Hepatocyte (in vitro differentiated cells): ENCODE measurements at regions not wholly inside any gene's neighbourhood (a gene's known extent, or its start where the extent isn't known, plus 50 kb on each side); places are given as distances from the start of the nearest gene placed in this dataset.

Experiments used
- DNase-seq: peaks from one replicate; pipeline ENCODE4 v3.0.0-alpha.2; 2016; ENCODE audit warnings: low spot score
- H2AFZ ChIP-seq: fragments of 200-600 bp; sonication (generic); 2 replicates; pipeline ENCODE4 v1.6.0; 2016; ENCODE audit warnings: antibody characterized with exemption, mild to moderate bottlenecking
- H3K27ac ChIP-seq: fragments of 200-600 bp; sonication (generic); 2 replicates; pipeline ENCODE4 v1.5.1; 2016; ENCODE audit warnings: mild to moderate bottlenecking
- H3K27me3 ChIP-seq: fragments of 200-600 bp; sonication (generic); 2 replicates; pipeline ENCODE4 v1.6.1; 2016
- H3K36me3 ChIP-seq: fragments of 200-600 bp; sonication (generic); replicated peaks from 2 replicates; pipeline ENCODE4 v1.5.1; 2016; ENCODE audit warnings: low read depth; ENCODE audit not compliant: insufficient read depth
- H3K4me1 ChIP-seq: fragments of 200-600 bp; sonication (generic); 2 replicates; pipeline ENCODE4 v1.5.1; 2016; ENCODE audit warnings: mild to moderate bottlenecking, moderate library complexity; ENCODE audit not compliant: insufficient read depth
- H3K4me2 ChIP-seq: fragments of 200-600 bp; sonication (generic); 2 replicates; pipeline ENCODE4 v1.6.0; 2016
- H3K4me3 ChIP-seq: fragments of 200-600 bp; sonication (generic); 2 replicates; pipeline ENCODE4 v1.5.1; 2016; ENCODE audit warnings: mild to moderate bottlenecking
- H3K79me2 ChIP-seq: fragments of 200-600 bp; sonication (generic); 2 replicates; pipeline ENCODE4 v1.6.0; 2017; ENCODE audit warnings: mild to moderate bottlenecking
- H3K9me2 ChIP-seq: fragments of 200-600 bp; sonication (generic); replicated peaks from 2 replicates; pipeline ENCODE4 v1.6.0; 2017; ENCODE audit warnings: mild to moderate bottlenecking; ENCODE audit not compliant: insufficient read depth
- H3K9me3 ChIP-seq: fragments of 200-600 bp; sonication (generic); 2 replicates; pipeline ENCODE4 v1.5.1; 2016; ENCODE audit warnings: low read depth, mild to moderate bottlenecking
- H4K20me1 ChIP-seq: fragments of 200-600 bp; sonication (generic); 2 replicates; pipeline ENCODE4 v1.6.0; 2016; ENCODE audit warnings: mild to moderate bottlenecking; ENCODE audit not compliant: insufficient read depth, poor library complexity, severe bottlenecking
- CTCF ChIP-seq: fragments of 200-600 bp; sonication (generic); IDR thresholded peaks from 2 replicates; pipeline ENCODE4 v1.5.1; 2016; ENCODE audit warnings: antibody characterized with exemption, mild to moderate bottlenecking; ENCODE audit not compliant: poor library complexity
- EZH2 ChIP-seq: fragments of 200-600 bp; sonication (generic); IDR thresholded peaks from 2 replicates; pipeline ENCODE4 v1.6.1; 2016; ENCODE audit warnings: antibody characterized with exemption, mild to moderate bottlenecking, borderline replicate concordance
- EZH2phosphoT487 ChIP-seq: fragments of 200-600 bp; sonication (generic); IDR thresholded peaks from one replicate; pipeline ENCODE4 v1.6.1; 2018; ENCODE audit warnings: antibody characterized with exemption, mild to moderate bottlenecking, low read depth, moderate library complexity; ENCODE audit not compliant: unreplicated experiment, severe bottlenecking
- WGBS: methylation state at CpG from one replicate; pipeline ENCODE4 v1.1.6; 2016; ENCODE audit warnings: low lambda C conversion rate; ENCODE audit errors: missing lambda C conversion rate; 5-methylcytosine and 5-hydroxymethylcytosine counted together

- no peak overlapping the region for H3K4me2 ChIP-seq
- 76% methylated on average over 1 of the region's 1 CpG for WGBS
Observed at GRCh38 chr11:109303342-109303741, 118.6 kb upstream of the C11orf87 start.

GRCh38 chr11:109304159-109304558 lies 117.8 kb upstream of the C11orf87 start:
- no peak overlapping the region for H3K4me2 ChIP-seq
- no peak overlapping the region for H2AFZ ChIP-seq
- no peak overlapping the region for H3K27ac ChIP-seq
- no peak for TF ChIP-seq EZH2
- no peaks in the 10 kb centered on the region for H3K79me2 ChIP-seq
- H3K9me3 ChIP-seq, result no peaks in the 10 kb centered on the region
- no peak overlapping the region for H3K4me3 ChIP-seq
- H3K27me3 ChIP-seq, result no peaks in the 10 kb centered on the region
- no peaks in the 10 kb centered on the region for H3K4me1 ChIP-seq
- H3K36me3 ChIP-seq, result no peaks in the 10 kb centered on the region
- H4K20me1 ChIP-seq, result no peaks in the 10 kb centered on the region
- no peak for DNase-seq
- 88% methylated on average over 1 of the region's 1 CpG for WGBS
- no peaks in the 10 kb centered on the region for H3K9me2 ChIP-seq

More at GRCh38 chr11:109303342-109303741, 118.6 kb upstream of the C11orf87 start:
- no peaks in the 10 kb centered on the region for H3K4me1 ChIP-seq
- no peak overlapping the region for H3K4me3 ChIP-seq
- H3K79me2 ChIP-seq, result no peaks in the 10 kb centered on the region
- H3K9me2 ChIP-seq, result no peaks in the 10 kb centered on the region
- no peaks in the 10 kb centered on the region for H3K27me3 ChIP-seq
- H3K9me3 ChIP-seq, result no peaks in the 10 kb centered on the region
- no peaks in the 10 kb centered on the region for H3K36me3 ChIP-seq
- H3K27ac ChIP-seq, result no peak overlapping the region
- no peaks in the 10 kb centered on the region for H4K20me1 ChIP-seq
- no peak overlapping the region for H2AFZ ChIP-seq
- no peak for DNase-seq
- no peak for TF ChIP-seq CTCF
- TF ChIP-seq EZH2, result no peak
- no peak for TF ChIP-seq EZH2phosphoT487

- no peak overlapping the region for H2AFZ ChIP-seq
- no peaks in the 10 kb centered on the region for H3K79me2 ChIP-seq
- H3K36me3 ChIP-seq, result no peaks in the 10 kb centered on the region
- no peaks in the 10 kb centered on the region for H3K4me1 ChIP-seq
- no peak overlapping the region for H3K27ac ChIP-seq
- TF ChIP-seq CTCF, result no peak
- no peak for TF ChIP-seq EZH2phosphoT487
- TF ChIP-seq EZH2, result no peak
- no peak for DNase-seq
- no peak overlapping the region for H3K4me2 ChIP-seq
- 97% methylated on average over 7 of the region's 7 CpGs for WGBS
- H3K27me3 ChIP-seq, result no peaks in the 10 kb centered on the region
- no peaks in the 10 kb centered on the region for H3K9me2 ChIP-seq
- no peaks in the 10 kb centered on the region for H3K9me3 ChIP-seq
- H3K4me3 ChIP-seq, result no peak overlapping the region
- no peaks in the 10 kb centered on the region for H4K20me1 ChIP-seq
Observed at GRCh38 chr11:109305009-109305408, 117.0 kb upstream of the C11orf87 start.

GRCh38 chr11:109306322-109306721 lies 115.7 kb upstream of the C11orf87 start:
- no peak overlapping the region for H3K4me3 ChIP-seq
- WGBS, result 67% methylated on average over 2 of the region's 2 CpGs
- no peak overlapping the region for H2AFZ ChIP-seq
- no peaks in the 10 kb centered on the region for H3K79me2 ChIP-seq
- no peaks in the 10 kb centered on the region for H3K9me3 ChIP-seq
- no peaks in the 10 kb centered on the region for H3K27me3 ChIP-seq
- H3K4me2 ChIP-seq, result no peak overlapping the region
- no peaks in the 10 kb centered on the region for H4K20me1 ChIP-seq
- no peaks in the 10 kb centered on the region for H3K36me3 ChIP-seq
- no peaks in the 10 kb centered on the region for H3K4me1 ChIP-seq
- TF ChIP-seq EZH2phosphoT487 (no peak), CTCF (no peak), EZH2 (no peak)
- DNase-seq, result no peak
- no peaks in the 10 kb centered on the region for H3K9me2 ChIP-seq
- H3K27ac ChIP-seq, result no peak overlapping the region
